IMR-90 (cell line): ENCODE measurements at regions not wholly inside any gene's neighbourhood (a gene's known extent, or its start where the extent isn't known, plus 50 kb on each side); places are given as distances from the start of the nearest gene placed in this dataset.

Source experiments
- ATAC-seq: fragments of 200-7000 bp; cut with Tn5 transposase; 2 replicates; pipeline ENCODE4 v1.9.1; 2020; ENCODE audit warnings: low read depth, mild to moderate bottlenecking, moderate library complexity
- BruUV-seq: library from RNA; stranded (reverse); fragments of 400-500 nt; replicated peaks from 2 replicates; lab custom pipeline; 2021; lab: Mats Ljungman, UMichigan
- CTCF ChIA-PET: fragments of 300-600 bp; formaldehyde crosslinking; extraction: SDS; loops from one replicate; lab custom pipeline; 2021; ENCODE audit warnings: antibody characterized with exemption; lab: Yijun Ruan, JAX
- POLR2A ChIA-PET: fragments of 300-600 bp; sonication (Branson Sonifier 250); formaldehyde crosslinking; loops from one replicate; lab custom pipeline; 2022; ENCODE audit warnings: antibody characterized with exemption; ENCODE audit not compliant: unreplicated experiment; lab: Charles Lee
- DNase-seq: peaks from one replicate; pipeline ENCODE4 v3.0.0; 2013
- H2AFZ ChIP-seq: replicated peaks from 2 replicates; pipeline ENCODE3; 2013; ENCODE audit warnings: low read length, mild to moderate bottlenecking; ENCODE audit not compliant: poor library complexity
- H2AK5ac ChIP-seq: 2 replicates; pipeline ENCODE4 v1.6.1; 2013; ENCODE audit warnings: low read depth, low read length, inconsistent platforms
- H2AK9ac ChIP-seq: replicated peaks from 2 replicates; pipeline ENCODE3; 2013; ENCODE audit warnings: mild to moderate bottlenecking, low read depth, low read length, moderate library complexity; ENCODE audit not compliant: poor library complexity
- H2BK120ac ChIP-seq: 2 replicates; pipeline ENCODE4 v1.6.1; 2013; ENCODE audit warnings: low read depth, low read length, inconsistent platforms
- H2BK15ac ChIP-seq: 3 replicates; pipeline ENCODE4 v1.6.1; 2013; ENCODE audit warnings: low read depth, low read length, inconsistent platforms
- H2BK20ac ChIP-seq: 2 replicates; pipeline ENCODE4 v1.6.1; 2013; ENCODE audit warnings: low read depth, mild to moderate bottlenecking, inconsistent platforms, low read length, moderate library complexity
- H2BK5ac ChIP-seq: 2 replicates; pipeline ENCODE4 v1.6.1; 2013; ENCODE audit warnings: mild to moderate bottlenecking, low read depth, low read length, inconsistent platforms; ENCODE audit not compliant: poor library complexity, severe bottlenecking
- H3K14ac ChIP-seq: replicated peaks from 2 replicates; pipeline ENCODE4 v1.6.1; 2013; ENCODE audit warnings: low read depth, low read length, inconsistent platforms
- H3K18ac ChIP-seq: 2 replicates; pipeline ENCODE4 v1.6.1; 2013; ENCODE audit warnings: low read depth, low read length, control low read depth
- H3K23ac ChIP-seq: 2 replicates; pipeline ENCODE4 v1.6.1; 2013; ENCODE audit warnings: low read depth, low read length, inconsistent platforms
- H3K27ac ChIP-seq: 2 replicates; pipeline ENCODE4 v1.5.1; 2013; ENCODE audit warnings: mild to moderate bottlenecking, control low read depth, low read length; ENCODE audit not compliant: insufficient read depth
- H3K27me3 ChIP-seq: 2 replicates; pipeline ENCODE4 v1.6.1; 2013; ENCODE audit warnings: low read length; ENCODE audit not compliant: control insufficient read depth, insufficient read depth
- H3K36me3 ChIP-seq: 2 replicates; pipeline ENCODE4 v1.6.1; 2013; ENCODE audit warnings: low read length, mixed read lengths; ENCODE audit not compliant: control insufficient read depth, insufficient read depth
- H3K4ac ChIP-seq: 2 replicates; pipeline ENCODE4 v1.6.1; 2013; ENCODE audit warnings: low read depth, low read length, inconsistent platforms
- H3K4me1 ChIP-seq: 2 replicates; pipeline ENCODE4 v1.6.1; 2013; ENCODE audit warnings: low read length, mixed read lengths; ENCODE audit not compliant: control insufficient read depth, insufficient read depth
- H3K4me2 ChIP-seq: 2 replicates; pipeline ENCODE4 v1.6.1; 2013; ENCODE audit warnings: low read depth, mild to moderate bottlenecking, control low read depth, low read length, moderate library complexity
- H3K4me3 ChIP-seq: 2 replicates; pipeline ENCODE4 v1.5.1; 2013; ENCODE audit warnings: low read depth, mild to moderate bottlenecking, control low read depth, low read length, moderate library complexity; ENCODE audit not compliant: insufficient read depth
- H3K56ac ChIP-seq: 2 replicates; pipeline ENCODE4 v1.6.1; 2013; ENCODE audit warnings: low read length, inconsistent platforms; ENCODE audit not compliant: insufficient read depth; ENCODE audit errors: extremely low read depth
- H3K79me1 ChIP-seq, 2 experiments: 2 replicates each; pipeline ENCODE4 v1.6.1; 2013; ENCODE audit warnings: low read length in 2 of 2, inconsistent platforms in 1 of 2, low read depth in 1 of 2
- H3K9ac ChIP-seq: 2 replicates; pipeline ENCODE4 v1.6.1; 2013; ENCODE audit warnings: low read depth, low read length, control low read depth
- H3K9me1 ChIP-seq: 2 replicates; pipeline ENCODE4 v1.6.1; 2013; ENCODE audit warnings: low read length, inconsistent platforms; ENCODE audit not compliant: insufficient read depth
- H3K9me3 ChIP-seq: 2 replicates; pipeline ENCODE4 v1.6.1; 2013; ENCODE audit warnings: low read length; ENCODE audit not compliant: control insufficient read depth, insufficient read depth
- H4K20me1 ChIP-seq: 2 replicates; pipeline ENCODE4 v1.6.1; 2013; ENCODE audit warnings: low read length, inconsistent platforms; ENCODE audit not compliant: insufficient read depth
- H4K5ac ChIP-seq: 2 replicates; pipeline ENCODE4 v1.6.1; 2013; ENCODE audit warnings: mild to moderate bottlenecking, low read depth, low read length, control low read depth
- H4K8ac ChIP-seq, 2 experiments: 2 replicates each; pipeline ENCODE4 v1.6.1; 2013; ENCODE audit warnings: low read depth in 2 of 2, low read length in 2 of 2, control low read depth in 1 of 2, inconsistent platforms in 1 of 2
- H4K91ac ChIP-seq: 2 replicates; pipeline ENCODE4 v1.6.1; 2013; ENCODE audit warnings: low read depth, low read length, inconsistent platforms; ENCODE audit not compliant: insufficient read depth
- CEBPB ChIP-seq: IDR thresholded peaks from 2 replicates; pipeline ENCODE4 v1.6.1; 2012; ENCODE audit warnings: low read depth, low read length, improper control_type of control experiment
- CHD1 ChIP-seq: IDR thresholded peaks from 2 replicates; pipeline ENCODE4 v1.6.1; 2012; ENCODE audit warnings: low read depth, low read length, improper control_type of control experiment
- CTCF ChIP-seq: conservative IDR thresholded peaks from 2 replicates; pipeline ENCODE4 v1.5.1; 2012; ENCODE audit warnings: mild to moderate bottlenecking, low read depth, low read length, improper control_type of control experiment
- FOS ChIP-seq: fragments of 150-350 bp; IDR thresholded peaks from 2 replicates; pipeline ENCODE4 v1.6.1; 2016; ENCODE audit warnings: low read depth, low read length
- MXI1 ChIP-seq: IDR thresholded peaks from 2 replicates; pipeline ENCODE4 v1.6.1; 2012; ENCODE audit warnings: low read depth, mild to moderate bottlenecking, low read length, moderate library complexity, borderline replicate concordance
- NFE2L2 ChIP-seq: fragments of 150-350 bp; IDR thresholded peaks from 2 replicates; pipeline ENCODE4 v1.6.1; 2016; ENCODE audit warnings: low read depth, mild to moderate bottlenecking, low read length
- dilution Hi-C: fragments of 300-500 bp; cut with HindIII; formaldehyde crosslinking; loops from one replicate; pipeline ENCODE4 v1.14.3; 2018; ENCODE audit warnings: low sequenced_read_pairs; ENCODE audit not compliant: unreplicated experiment
- in situ Hi-C: fragments of 300-500 bp; cut with MboI; formaldehyde crosslinking; loops from 3 replicates; pipeline ENCODE4 v1.14.3; 2019; ENCODE audit warnings: low sequenced_read_pairs, inconsistent platforms, mixed read lengths
- intact Hi-C: fragments of 100-400 bp; cut with micrococcal nuclease; formaldehyde crosslinking; loops from 2 replicates; pipeline ENCODE4 v1.10.0; 2022

- Histone ChIP-seq H3K14ac (no peak overlapping the region), H3K9me3 (no peaks in the 10 kb centered on the region; the same call in 1 of the 2 replicates), H3K9ac (no peak overlapping the region), H3K4me1 (0 out of 2 replicates have a peak, but pooled peaks cover 2% of the 10 kb centered on the region), H3K9me1 (no peaks in the 10 kb centered on the region), H3K4ac (no peak overlapping the region), H4K91ac (no peak overlapping the region), H4K20me1 (no peaks in the 10 kb centered on the region), H2AFZ (no peak overlapping the region), H2BK15ac (no peak overlapping the region), H2AK5ac (no peak overlapping the region), H3K36me3 (no peaks in the 10 kb centered on the region), H3K27me3 (no peaks in the 10 kb centered on the region), H3K23ac (no peak overlapping the region), H3K18ac (no peak overlapping the region), H3K56ac (no peak overlapping the region), H2BK120ac (no peak overlapping the region), H2BK20ac (no peak overlapping the region), H3K4me3 (no peak overlapping the region), H4K8ac (no peak overlapping the region), H3K27ac (no peak overlapping the region), H3K4me2 (no peak overlapping the region), H3K79me1 (no peaks in the 10 kb centered on the region), H4K5ac (no peak overlapping the region), H2AK9ac (no peak overlapping the region), H2BK5ac (no peak overlapping the region)
- dilution Hi-C loops: no loop called here
- POLR2A ChIA-PET: no interaction called here
- TF ChIP-seq FOS (no peak), CHD1 (no peak), MXI1 (no peak), CTCF (no peak), CEBPB (no peak), NFE2L2 (no peak)
- DNase-seq (no peak), ATAC-seq (no peak)
- intact Hi-C loops: no loop called here
- CTCF ChIA-PET: interaction anchor here (0.6 kb wide), 1 partner anchor 398 kb away, joined by 3 read pairs; no protein-coding TSS in a partner anchor
- in situ Hi-C loops: no loop called here
- BruUV-seq: no TSS peak
Measured at GRCh38 chr17:12369065-12369464, 296.6 kb upstream of the MYOCD start.
